HG03066 (cell line): ENCODE measurements at regions not wholly inside any gene's neighbourhood (a gene's known extent, or its start where the extent isn't known, plus 50 kb on each side); places are given as distances from the start of the nearest gene placed in this dataset.
"Not testable (repeated sequence)": the region's sequence is repeated elsewhere in the genome, so short reads cannot be mapped to it uniquely, and the experiment has no call there.

ENCODE experiments used
- ATAC-seq: cut with Tn5 transposase; IDR thresholded peaks from one replicate; pipeline ENCODE4 v1.9.1; 2021; ENCODE audit warnings: low read depth; ENCODE audit not compliant: unreplicated experiment

DNA sequence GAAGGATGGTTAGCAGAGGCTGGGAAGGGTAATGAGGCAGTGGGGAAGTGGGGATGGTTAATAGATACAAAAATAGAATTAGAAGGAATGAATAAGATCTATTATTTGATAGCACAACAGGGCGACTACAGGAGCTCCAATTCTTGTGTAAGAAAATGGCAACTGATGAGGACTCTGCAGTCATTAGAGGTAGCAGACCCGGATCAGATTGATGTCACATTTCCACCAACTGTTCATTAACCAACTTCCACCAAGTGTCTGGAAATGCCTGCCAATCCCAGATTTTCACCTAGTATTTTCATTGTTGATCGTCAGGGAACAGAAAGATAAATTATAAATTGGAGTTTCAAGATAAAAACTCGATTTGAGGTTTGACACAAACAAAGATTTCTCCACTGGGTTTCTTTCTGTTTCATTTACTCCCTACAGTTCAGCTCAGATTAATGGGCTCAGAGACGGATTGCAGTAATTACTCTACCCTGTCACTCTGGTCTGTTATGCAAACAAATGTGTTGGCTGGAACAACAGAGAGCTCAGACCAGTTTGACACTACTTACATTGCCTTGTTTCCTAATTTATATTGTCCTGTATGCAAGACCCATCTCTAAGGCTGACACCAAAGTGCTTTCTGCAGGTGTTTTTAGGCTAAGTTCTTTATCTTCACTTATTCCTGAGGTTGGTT is 909.2 kb upstream of the PRKX start:
- no peak for ATAC-seq

DNA sequence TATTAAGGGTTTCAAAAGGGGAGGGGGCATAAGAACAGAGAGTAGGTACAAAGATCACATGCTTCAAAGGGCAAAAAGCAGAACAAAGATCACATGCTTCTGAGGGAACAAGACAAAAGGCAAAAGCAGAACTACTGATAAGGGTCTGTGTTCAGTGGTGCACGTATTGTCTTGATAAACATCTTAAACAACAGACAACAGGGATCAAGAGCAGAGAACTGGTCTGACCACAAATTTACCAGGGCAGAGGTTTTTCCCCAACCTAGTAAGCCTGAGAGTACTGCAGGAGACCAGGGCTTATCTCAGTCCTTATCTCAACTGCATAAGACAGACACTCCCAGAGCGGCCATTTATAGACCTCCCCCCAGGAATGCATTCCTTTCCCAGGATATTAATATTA is 900.2 kb upstream of the PRKX start:
- not testable (repeated sequence) for ATAC-seq

DNA sequence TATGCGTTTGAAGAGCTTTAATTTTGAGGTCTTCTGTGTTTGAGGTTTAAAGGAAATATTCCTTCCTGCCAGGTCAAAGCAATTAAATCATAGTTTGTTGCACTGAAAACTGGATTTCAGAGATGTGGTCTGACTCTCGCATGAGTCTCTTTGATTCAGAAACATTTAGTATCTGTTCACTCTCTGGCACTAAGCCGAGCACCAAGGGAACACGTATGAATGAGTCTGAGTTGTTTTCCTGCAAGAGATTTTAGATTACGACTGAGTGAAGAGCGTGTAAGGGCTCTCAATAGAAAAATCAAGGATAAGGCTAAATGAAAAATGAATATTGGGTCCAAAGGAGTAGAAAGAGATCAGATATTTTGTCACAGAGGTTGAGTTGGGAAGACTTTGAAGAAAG is 875.4 kb upstream of the PRKX start:
- no peak for ATAC-seq

- no peak for ATAC-seq
Measured at GRCh38 chrX:4588466-4588865, 875.0 kb upstream of the PRKX start.

DNA sequence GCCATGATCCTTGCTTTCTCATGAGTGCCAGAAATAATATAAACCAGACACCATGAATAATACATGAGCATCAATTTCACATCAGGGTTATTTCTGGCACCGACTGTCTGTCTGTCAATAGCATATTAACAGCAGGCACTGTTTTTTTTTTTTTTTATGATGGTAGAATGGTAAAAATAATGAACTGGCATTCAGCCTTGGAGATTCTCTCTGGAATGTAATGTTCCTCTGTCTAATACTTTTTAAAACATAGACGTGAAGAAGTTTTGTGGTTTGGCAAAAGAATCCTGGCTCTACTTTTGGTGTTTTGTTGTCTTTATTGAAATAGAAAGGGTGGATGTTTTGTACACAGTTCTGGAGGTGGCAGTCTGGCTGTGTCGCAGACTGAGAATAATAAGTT is 874.6 kb upstream of the PRKX start:
- no peak for ATAC-seq

DNA sequence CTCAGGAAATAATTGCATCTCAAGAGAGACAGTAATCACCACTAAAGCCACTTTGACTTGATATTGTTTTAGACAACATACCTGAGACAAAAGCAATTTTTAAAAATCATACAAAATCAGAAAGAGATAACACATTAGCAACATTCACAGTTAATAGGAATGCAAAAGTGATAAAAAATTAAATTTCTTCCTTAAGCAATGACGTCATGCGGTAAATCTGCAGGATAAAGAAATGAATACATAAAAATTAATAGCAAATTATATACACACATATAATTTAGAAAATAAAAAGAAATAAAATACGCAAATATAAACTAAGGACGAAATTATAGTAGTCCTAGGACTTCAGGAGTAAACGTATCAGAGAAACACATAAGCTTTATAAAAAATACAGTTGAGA is 866.5 kb upstream of the PRKX start:
- no peak for ATAC-seq

DNA sequence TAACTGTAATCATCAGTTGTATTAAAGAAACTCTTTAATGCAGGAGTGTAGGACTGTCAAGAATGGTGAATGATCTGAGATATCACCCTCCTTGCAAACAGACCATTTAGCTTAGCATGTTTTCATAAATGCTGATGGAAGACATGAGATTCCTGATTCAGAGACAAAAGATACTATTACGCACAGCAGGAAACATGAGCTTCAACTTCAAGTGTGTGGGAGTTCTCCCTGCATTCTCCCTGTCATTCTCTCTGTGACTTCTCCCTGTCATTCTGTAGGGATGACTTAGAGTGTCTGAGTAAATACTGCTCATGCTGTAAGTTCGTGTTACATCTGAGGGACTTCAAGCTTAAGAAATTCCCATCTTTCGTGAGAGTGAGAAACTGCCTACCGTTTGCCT is 866.0 kb upstream of the PRKX start:
- no peak for ATAC-seq

- ATAC-seq: no peak
Measured at GRCh38 chrX:4572691-4573090, 859.2 kb upstream of the PRKX start.

- no peak for ATAC-seq
Measured at GRCh38 chrX:4570151-4570550, 856.7 kb upstream of the PRKX start.

DNA sequence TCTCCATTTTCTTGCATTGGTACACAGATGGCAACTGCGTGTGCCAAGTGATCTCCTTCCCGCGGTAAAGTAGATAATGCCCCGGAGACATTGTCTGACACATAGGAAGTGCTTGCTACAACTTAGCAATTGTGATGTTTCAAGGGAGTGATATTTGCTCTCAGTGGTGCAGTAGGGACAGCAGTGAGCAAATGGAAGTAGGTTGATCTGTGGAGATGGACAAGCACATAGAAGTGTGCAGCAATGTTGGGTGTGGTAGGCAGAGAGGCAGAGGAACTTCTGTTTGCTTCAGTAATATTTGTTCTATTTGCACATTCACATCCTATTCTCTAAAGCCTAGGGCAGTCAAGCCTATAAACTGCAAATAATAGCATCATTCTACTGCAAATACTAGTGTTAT is 846.7 kb upstream of the PRKX start:
- ATAC-seq: no peak

DNA sequence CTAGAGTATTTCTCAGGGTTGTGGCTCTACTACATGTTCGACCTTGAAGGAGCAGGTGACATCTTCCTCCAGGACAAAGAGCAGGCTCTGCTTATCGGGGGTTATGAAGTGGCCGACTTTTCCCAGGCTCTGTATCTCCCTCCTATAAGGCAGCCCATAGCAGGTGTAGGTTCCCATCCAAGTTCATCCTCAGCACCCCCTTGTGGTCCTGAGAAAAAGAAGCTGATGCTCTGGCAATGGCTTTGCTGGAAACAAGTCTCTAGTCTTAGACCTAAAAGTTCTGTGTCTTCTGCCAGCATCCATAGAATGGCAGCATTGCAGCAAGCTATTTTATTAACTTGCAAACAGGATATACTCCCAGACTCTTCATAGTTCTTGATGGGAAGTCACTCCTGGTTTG is 836.6 kb upstream of the PRKX start:
- no peak for ATAC-seq

DNA sequence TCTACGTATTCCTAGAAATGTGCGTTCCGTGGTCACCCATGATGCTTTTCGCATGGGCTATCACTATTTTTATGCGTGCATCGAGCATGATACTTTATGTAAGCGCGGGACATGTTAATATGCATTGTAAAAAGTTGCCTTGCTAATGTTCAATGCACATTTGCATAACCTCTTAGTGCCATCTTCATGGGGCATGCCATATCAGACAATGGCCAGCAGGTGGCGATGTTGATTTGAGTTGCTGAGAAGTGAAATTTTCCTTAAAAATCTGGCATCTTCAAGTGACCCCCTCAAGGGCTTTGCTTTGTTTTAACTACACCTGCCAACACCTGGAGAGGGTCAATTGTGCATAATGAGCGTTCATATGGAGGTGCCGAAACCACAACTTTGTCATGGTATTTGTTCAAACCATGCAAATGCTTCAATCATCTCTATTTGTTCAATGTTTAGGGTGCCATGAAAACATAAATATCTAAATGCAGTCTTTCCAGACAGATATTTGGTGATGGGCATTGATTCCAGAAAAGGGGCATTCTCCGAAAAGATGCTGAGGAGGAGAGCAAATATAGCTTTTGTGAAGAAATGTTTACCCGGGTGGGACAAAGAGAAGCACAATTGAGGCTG is 833.9 kb upstream of the PRKX start:
- ATAC-seq: no peak

GRCh38 chrX:4546178-4546577 is 832.7 kb upstream of the PRKX start:
- not testable (repeated sequence) for ATAC-seq

DNA sequence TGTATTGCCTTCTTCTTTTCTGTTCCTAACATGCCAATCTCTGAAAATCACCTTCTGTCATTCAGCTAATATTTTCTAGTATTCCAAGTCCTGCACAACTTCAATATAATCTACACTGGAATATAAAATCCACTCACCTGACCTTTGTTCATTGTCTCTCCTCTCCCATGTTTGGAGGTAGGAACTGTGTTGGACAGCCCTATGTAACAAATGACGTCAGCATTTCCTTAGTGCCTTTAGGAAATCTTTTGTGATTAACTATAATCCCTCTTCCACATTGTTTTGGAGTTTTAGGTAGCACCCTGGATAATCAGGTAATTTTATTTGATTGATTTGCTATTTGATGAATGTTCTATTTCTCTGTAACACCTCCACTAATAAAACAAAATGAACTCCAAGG is 814.8 kb upstream of the PRKX start:
- no peak for ATAC-seq

DNA sequence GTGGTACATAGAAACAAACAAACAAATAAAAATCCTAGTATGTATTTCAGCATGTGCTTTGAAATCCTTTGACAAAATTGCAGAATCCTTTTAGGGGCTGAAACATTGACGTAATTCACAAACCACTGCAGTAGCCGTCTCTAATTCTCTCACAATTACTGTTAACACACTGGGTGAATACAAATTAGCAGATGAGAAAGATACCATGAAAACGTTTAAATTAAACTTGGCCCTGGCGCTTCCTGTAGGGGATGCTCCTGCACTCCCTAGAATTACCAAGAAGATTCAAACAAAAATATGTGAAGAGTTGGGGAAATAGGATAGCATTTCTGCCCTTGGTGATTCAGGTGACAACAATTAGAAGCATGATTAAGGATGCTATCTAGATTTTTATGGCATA is 772.5 kb upstream of the PRKX start:
- no peak for ATAC-seq

DNA sequence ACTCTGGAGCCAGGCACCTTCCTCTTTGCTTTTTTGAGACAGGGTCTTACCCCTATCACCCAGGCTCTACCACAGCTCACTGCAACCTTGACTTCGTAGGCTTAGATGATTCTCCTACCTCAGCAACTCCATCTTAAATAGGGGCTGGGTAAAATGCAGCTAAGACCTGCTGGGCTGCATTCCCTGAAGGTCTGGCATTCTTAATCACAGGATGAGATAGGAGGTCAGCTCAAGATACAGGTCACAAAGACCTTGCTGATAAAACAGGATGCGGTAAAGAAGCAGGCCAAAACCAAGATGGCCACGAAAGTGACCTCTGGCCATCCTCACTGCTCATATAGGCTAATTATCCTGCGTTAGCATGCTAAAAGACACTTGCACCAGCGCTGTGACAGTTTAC is 770.8 kb upstream of the PRKX start:
- no peak for ATAC-seq

DNA sequence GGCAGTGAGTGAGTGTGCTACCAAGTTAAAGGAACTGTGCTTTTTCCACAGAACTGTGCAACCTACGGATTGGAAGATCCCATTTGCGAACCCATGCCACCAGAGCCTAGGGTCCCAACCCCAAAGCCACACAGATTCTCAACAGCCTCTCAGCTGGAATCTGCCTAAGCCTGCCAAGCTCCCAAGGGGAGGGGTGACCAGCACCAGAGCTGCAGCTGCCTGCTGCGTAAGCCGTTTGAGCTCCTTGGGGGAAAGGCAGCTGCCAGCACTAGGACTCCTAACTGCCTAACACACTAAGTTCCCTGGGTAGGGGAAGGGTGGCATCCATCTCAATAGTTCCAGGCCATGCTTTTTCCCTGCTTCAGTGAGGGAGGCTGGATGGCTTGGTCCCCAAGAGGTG is 738.1 kb upstream of the PRKX start:
- no peak for ATAC-seq

GRCh38 chrX:4450177-4450576 is 736.7 kb upstream of the PRKX start:
- ATAC-seq: no peak

DNA sequence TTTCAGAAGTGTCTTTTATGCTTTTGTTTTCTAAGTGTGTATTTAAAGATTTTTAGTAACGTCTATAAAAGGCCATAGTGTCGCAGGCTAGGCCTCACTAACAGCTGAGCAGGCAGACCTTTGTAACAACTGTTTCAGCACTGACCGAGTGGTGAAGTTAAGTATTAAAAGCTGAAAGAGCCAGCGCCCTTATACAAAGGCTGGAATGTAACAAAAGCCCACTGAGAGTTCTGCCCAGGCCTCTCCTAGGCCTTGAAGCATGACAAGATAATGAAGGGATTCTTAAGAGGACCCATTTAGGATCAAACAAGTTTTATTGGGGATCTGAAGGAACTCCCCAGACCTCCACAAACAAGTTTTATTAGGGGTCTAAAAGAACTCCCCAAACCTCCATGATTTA is 722.5 kb upstream of the PRKX start:
- ATAC-seq: no peak

DNA sequence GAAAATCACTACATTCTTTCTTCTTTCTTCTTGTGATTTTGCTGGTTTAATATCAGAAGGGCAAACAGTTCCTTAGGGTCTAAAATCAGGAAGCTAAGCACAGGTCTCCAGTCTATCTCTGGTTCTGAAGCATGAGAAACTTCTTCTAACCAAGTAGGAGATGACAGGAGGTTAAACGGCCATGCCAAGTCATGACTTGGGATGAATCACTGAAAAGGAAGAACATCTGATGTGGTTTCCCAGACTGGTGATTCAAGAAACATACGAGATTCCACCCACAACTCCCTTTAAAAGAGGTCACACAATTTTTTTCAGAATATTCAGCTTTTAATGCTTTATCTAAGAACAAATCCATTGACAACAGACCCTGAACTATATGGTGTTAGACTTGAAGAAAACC is 684.0 kb upstream of the PRKX start:
- no peak for ATAC-seq

DNA sequence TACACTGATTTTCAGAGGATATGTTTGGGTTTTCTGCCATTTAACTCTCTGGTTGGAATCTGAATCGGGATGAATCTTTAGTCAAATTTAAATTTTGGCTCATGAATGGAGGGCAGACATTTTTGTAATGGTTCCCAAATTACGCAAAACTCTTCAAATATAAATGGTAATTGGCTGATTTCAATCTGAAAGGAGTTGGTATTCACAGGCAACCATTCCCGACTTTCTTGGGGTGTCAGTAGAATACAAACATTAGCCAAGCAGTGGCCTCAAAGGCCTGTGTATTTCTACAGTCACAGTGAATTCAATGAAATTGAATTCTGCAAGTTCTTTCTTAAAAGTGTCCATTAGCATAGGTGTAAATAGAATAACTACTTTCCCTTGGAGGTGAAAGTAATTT is 668.8 kb upstream of the PRKX start:
- no peak for ATAC-seq

- no peak for ATAC-seq
Measured at GRCh38 chrX:4380710-4381109, 667.3 kb upstream of the PRKX start.

DNA sequence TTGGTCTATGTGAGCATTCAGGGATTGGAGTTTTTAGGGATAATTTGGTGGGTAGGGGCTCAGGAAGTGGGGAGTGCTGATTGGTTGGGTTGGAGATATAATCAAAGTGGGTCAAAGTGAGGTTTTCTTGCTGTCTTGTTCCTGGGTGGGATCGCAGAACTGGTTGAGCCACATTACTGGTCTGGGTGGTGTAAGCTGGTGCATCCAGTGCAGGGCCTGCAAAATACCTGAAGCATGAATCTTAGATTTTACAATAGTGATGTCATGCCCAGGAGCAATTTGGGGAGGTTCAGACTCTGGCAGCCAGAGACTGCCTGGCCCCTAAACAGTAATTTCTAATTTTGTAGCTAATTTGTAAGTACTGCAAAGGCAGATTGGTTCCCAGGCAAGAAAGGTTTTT is 665.6 kb upstream of the PRKX start:
- ATAC-seq: no peak
